HUES6 (cell line): ENCODE measurements at regions not wholly inside any gene's neighbourhood (a gene's known extent, or its start where the extent isn't known, plus 50 kb on each side); places are given as distances from the start of the nearest gene placed in this dataset.

Experiments used
- H3K27ac ChIP-seq: 2 replicates; pipeline ENCODE4 v1.7.0; 2013; ENCODE audit warnings: low read depth, mild to moderate bottlenecking, low read length, inconsistent platforms
- H3K27me3 ChIP-seq: 2 replicates; pipeline ENCODE4 v1.6.1; 2013; ENCODE audit warnings: low read length; ENCODE audit not compliant: control insufficient read depth, insufficient read depth
- H3K36me3 ChIP-seq: 2 replicates; pipeline ENCODE4 v1.6.1; 2013; ENCODE audit warnings: low read length; ENCODE audit not compliant: control insufficient read depth, insufficient read depth
- H3K4me1 ChIP-seq: 2 replicates; pipeline ENCODE4 v1.6.1; 2013; ENCODE audit warnings: low read length; ENCODE audit not compliant: control insufficient read depth, insufficient read depth
- H3K4me3 ChIP-seq: 2 replicates; pipeline ENCODE4 v1.5.1; 2013; ENCODE audit warnings: low read depth, low read length
- H3K9ac ChIP-seq: one replicate; pipeline ENCODE4 v1.6.1; 2013; ENCODE audit warnings: mild to moderate bottlenecking, low read length
- H3K9me3 ChIP-seq: 2 replicates; pipeline ENCODE4 v1.6.1; 2013; ENCODE audit warnings: low read depth, low read length; ENCODE audit not compliant: control insufficient read depth, insufficient read depth

GRCh38 chr1:108082738-108083562 is 117.2 kb downstream of the SLC25A24 start:
- H3K9me3 ChIP-seq: no peaks in the 10 kb centered on the region
- H3K4me1 ChIP-seq: peaks cover 10% of the 10 kb centered on the region; the same call in 1 of the 2 replicates
- no peaks in the 10 kb centered on the region for H3K27me3 ChIP-seq
- no peak overlapping the region for H3K9ac ChIP-seq
- no peak overlapping the region for H3K4me3 ChIP-seq
- no peaks in the 10 kb centered on the region for H3K36me3 ChIP-seq
- no peak overlapping the region for H3K27ac ChIP-seq

- Histone ChIP-seq H3K27ac (no peak overlapping the region), H3K4me1 (peaks cover 10% of the 10 kb centered on the region; the same call in 1 of the 2 replicates), H3K4me3 (no peak overlapping the region), H3K9me3 (no peaks in the 10 kb centered on the region), H3K27me3 (no peaks in the 10 kb centered on the region), H3K9ac (no peak overlapping the region), H3K36me3 (no peaks in the 10 kb centered on the region)
Measured at GRCh38 chr1:108082001-108082400, 117.0 kb upstream of the VAV3 start.

- Histone ChIP-seq H3K4me1 (peaks cover 10% of the 10 kb centered on the region; the same call in 1 of the 2 replicates), H3K27ac (no peak overlapping the region), H3K9ac (no peak overlapping the region), H3K27me3 (no peaks in the 10 kb centered on the region), H3K36me3 (no peaks in the 10 kb centered on the region), H3K4me3 (no peak overlapping the region), H3K9me3 (no peaks in the 10 kb centered on the region)
Measured at GRCh38 chr1:108080448-108080847, 115.5 kb upstream of the VAV3 start.

- no peak overlapping the region for H3K27ac ChIP-seq
- no peaks in the 10 kb centered on the region for H3K27me3 ChIP-seq
- H3K9me3 ChIP-seq: no peaks in the 10 kb centered on the region
- no peak overlapping the region for H3K9ac ChIP-seq
- no peaks in the 10 kb centered on the region for H3K36me3 ChIP-seq
- H3K4me1 ChIP-seq: peaks cover 10% of the 10 kb centered on the region; the same call in 1 of the 2 replicates
- no peak overlapping the region for H3K4me3 ChIP-seq
Measured at GRCh38 chr1:108079440-108080025, 114.6 kb upstream of the VAV3 start.

- no peaks in the 10 kb centered on the region for H3K9me3 ChIP-seq
- no peak overlapping the region for H3K4me3 ChIP-seq
- no peaks in the 10 kb centered on the region for H3K27me3 ChIP-seq
- no peak overlapping the region for H3K9ac ChIP-seq
- H3K27ac ChIP-seq: no peak overlapping the region
- peaks cover 6% of the 10 kb centered on the region; the same call in 1 of the 2 replicates for H3K4me1 ChIP-seq
- H3K36me3 ChIP-seq: no peaks in the 10 kb centered on the region
Measured at GRCh38 chr1:108077991-108078390, 113.0 kb upstream of the VAV3 start.

GRCh38 chr1:108075055-108075454 is 110.1 kb upstream of the VAV3 start:
- Histone ChIP-seq H3K9me3 (no peaks in the 10 kb centered on the region), H3K4me3 (no peak overlapping the region), H3K9ac (no peak overlapping the region), H3K27me3 (no peaks in the 10 kb centered on the region), H3K4me1 (no peaks in the 10 kb centered on the region), H3K36me3 (no peaks in the 10 kb centered on the region), H3K27ac (no peak overlapping the region)

GRCh38 chr1:108072776-108073175 is 107.8 kb upstream of the VAV3 start:
- Histone ChIP-seq H3K36me3 (no peaks in the 10 kb centered on the region), H3K27ac (no peak overlapping the region), H3K9me3 (no peaks in the 10 kb centered on the region), H3K4me1 (no peaks in the 10 kb centered on the region), H3K9ac (no peak overlapping the region), H3K4me3 (no peak overlapping the region), H3K27me3 (no peaks in the 10 kb centered on the region)

GRCh38 chr1:108072212-108072611 is 107.2 kb upstream of the VAV3 start:
- Histone ChIP-seq H3K4me1 (no peaks in the 10 kb centered on the region), H3K9me3 (no peaks in the 10 kb centered on the region), H3K9ac (no peak overlapping the region), H3K27ac (no peak overlapping the region), H3K4me3 (no peak overlapping the region), H3K36me3 (no peaks in the 10 kb centered on the region), H3K27me3 (no peaks in the 10 kb centered on the region)

- Histone ChIP-seq H3K4me3 (no peak overlapping the region), H3K9ac (no peak overlapping the region), H3K36me3 (no peaks in the 10 kb centered on the region), H3K27me3 (no peaks in the 10 kb centered on the region), H3K4me1 (no peaks in the 10 kb centered on the region), H3K27ac (no peak overlapping the region), H3K9me3 (no peaks in the 10 kb centered on the region)
Measured at GRCh38 chr1:108071601-108072000, 106.6 kb upstream of the VAV3 start.

- Histone ChIP-seq H3K4me1 (no peaks in the 10 kb centered on the region), H3K27me3 (no peaks in the 10 kb centered on the region), H3K4me3 (no peak overlapping the region), H3K9ac (no peak overlapping the region), H3K36me3 (no peaks in the 10 kb centered on the region), H3K27ac (no peak overlapping the region), H3K9me3 (no peaks in the 10 kb centered on the region)
Measured at GRCh38 chr1:108070662-108071061, 105.7 kb upstream of the VAV3 start.

- Histone ChIP-seq H3K9ac (no peak overlapping the region), H3K36me3 (no peaks in the 10 kb centered on the region), H3K27ac (no peak overlapping the region), H3K4me1 (no peaks in the 10 kb centered on the region), H3K9me3 (no peaks in the 10 kb centered on the region), H3K4me3 (no peak overlapping the region), H3K27me3 (no peaks in the 10 kb centered on the region)
Measured at GRCh38 chr1:108067884-108068540, 103.0 kb upstream of the VAV3 start.
